H9 (cell line): ENCODE measurements at regions not wholly inside any gene's neighbourhood (a gene's known extent, or its start where the extent isn't known, plus 50 kb on each side); places are given as distances from the start of the nearest gene placed in this dataset.

Experiments
- DNase-seq: peaks from one replicate; pipeline ENCODE4 v3.0.0-alpha.2; 2017
- H2AFZ ChIP-seq: one replicate; pipeline ENCODE4 v1.6.1; 2013; ENCODE audit warnings: mild to moderate bottlenecking, low read length, control low read depth, moderate library complexity
- H2AK5ac ChIP-seq: 2 replicates; pipeline ENCODE4 v1.6.1; 2013; ENCODE audit warnings: low read length, control low read depth, mixed read lengths; ENCODE audit not compliant: insufficient read length
- H2BK120ac ChIP-seq: one replicate; pipeline ENCODE4 v1.6.1; 2013; ENCODE audit warnings: low read depth, mild to moderate bottlenecking, low read length, control low read depth, inconsistent platforms; ENCODE audit not compliant: poor library complexity, severe bottlenecking
- H2BK12ac ChIP-seq: 2 replicates; pipeline ENCODE4 v1.6.1; 2013; ENCODE audit warnings: low read length, control low read depth, mixed read lengths, low read depth; ENCODE audit not compliant: insufficient read length
- H2BK15ac ChIP-seq: 2 replicates; pipeline ENCODE4 v1.6.1; 2013; ENCODE audit warnings: low read depth, low read length, control low read depth
- H2BK20ac ChIP-seq: one replicate; pipeline ENCODE4 v1.6.1; 2013; ENCODE audit warnings: low read depth, mild to moderate bottlenecking, low read length, control low read depth, inconsistent platforms; ENCODE audit not compliant: poor library complexity, severe bottlenecking
- H2BK5ac ChIP-seq: 2 replicates; pipeline ENCODE4 v1.6.1; 2013; ENCODE audit warnings: low read length, control low read depth, mixed read lengths; ENCODE audit not compliant: insufficient read length
- H3K14ac ChIP-seq: 2 replicates; pipeline ENCODE4 v1.6.1; 2013; ENCODE audit warnings: low read length, control low read depth; ENCODE audit not compliant: insufficient read depth
- H3K18ac ChIP-seq: 2 replicates; pipeline ENCODE4 v1.6.1; 2013; ENCODE audit warnings: low read depth, mild to moderate bottlenecking, mixed read lengths, low read length, control low read depth; ENCODE audit not compliant: insufficient read length
- H3K23ac ChIP-seq: 2 replicates; pipeline ENCODE4 v1.6.1; 2013; ENCODE audit warnings: low read length, control low read depth, mixed read lengths, low read depth; ENCODE audit not compliant: insufficient read length
- H3K23me2 ChIP-seq: 2 replicates; pipeline ENCODE4 v1.6.1; 2013; ENCODE audit warnings: low read depth, mild to moderate bottlenecking, mixed read lengths, low read length, control low read depth; ENCODE audit not compliant: insufficient read length, poor library complexity, severe bottlenecking
- H3K27ac ChIP-seq: 2 replicates; pipeline ENCODE4 v1.5.1; 2013; ENCODE audit warnings: low read length, control low read depth, mixed read lengths, low read depth; ENCODE audit not compliant: insufficient read length
- H3K27me3 ChIP-seq: 2 replicates; pipeline ENCODE4 v1.6.1; 2013; ENCODE audit warnings: low read length, control low read depth, inconsistent platforms; ENCODE audit not compliant: insufficient read depth
- H3K4ac ChIP-seq: 2 replicates; pipeline ENCODE4 v1.6.1; 2013; ENCODE audit warnings: low read depth, mild to moderate bottlenecking, control low read depth, inconsistent platforms, low read length, moderate library complexity
- H3K4me1 ChIP-seq: 2 replicates; pipeline ENCODE4 v1.6.1; 2013; ENCODE audit warnings: low read length, control low read depth, inconsistent platforms; ENCODE audit not compliant: insufficient read depth
- H3K4me2 ChIP-seq: 2 replicates; pipeline ENCODE4 v1.6.1; 2013; ENCODE audit warnings: low read length, control low read depth, mixed read lengths; ENCODE audit not compliant: insufficient read length, insufficient read depth
- H3K56ac ChIP-seq: 2 replicates; pipeline ENCODE4 v1.6.1; 2013; ENCODE audit warnings: low read depth, mild to moderate bottlenecking, mixed read lengths, low read length, control low read depth; ENCODE audit not compliant: insufficient read length
- H3K79me1 ChIP-seq: 2 replicates; pipeline ENCODE4 v1.6.1; 2013; ENCODE audit warnings: low read depth, mild to moderate bottlenecking, moderate library complexity, low read length, control low read depth, inconsistent platforms; ENCODE audit not compliant: insufficient read depth, poor library complexity, severe bottlenecking
- H3K79me2 ChIP-seq: 2 replicates; pipeline ENCODE4 v1.6.1; 2013; ENCODE audit warnings: low read length, control low read depth, inconsistent platforms; ENCODE audit not compliant: insufficient read depth
- H3K9ac ChIP-seq: 2 replicates; pipeline ENCODE4 v1.6.1; 2013; ENCODE audit warnings: low read length, control low read depth, mixed read lengths; ENCODE audit not compliant: insufficient read length; ENCODE audit errors: extremely low read depth
- H3K9me3 ChIP-seq: one replicate; pipeline ENCODE4 v1.6.1; 2013; ENCODE audit warnings: low read depth, low read length, inconsistent platforms; ENCODE audit not compliant: control insufficient read depth
- H3T11ph ChIP-seq: one replicate; pipeline ENCODE4 v1.6.1; 2013; ENCODE audit warnings: mild to moderate bottlenecking, low read length, control low read depth, inconsistent platforms
- H4K20me1 ChIP-seq: one replicate; pipeline ENCODE4 v1.6.1; 2013; ENCODE audit not compliant: control insufficient read depth, insufficient read length, insufficient read depth
- H4K5ac ChIP-seq: 2 replicates; pipeline ENCODE4 v1.6.1; 2013; ENCODE audit warnings: low read depth, mild to moderate bottlenecking, mixed read lengths, low read length, control low read depth; ENCODE audit not compliant: insufficient read length
- H4K8ac ChIP-seq: replicated peaks from 2 replicates; pipeline ENCODE4 v1.6.1; 2013; ENCODE audit warnings: low read length, control low read depth, mixed read lengths, low read depth; ENCODE audit not compliant: insufficient read length
- H4K91ac ChIP-seq: 2 replicates; pipeline ENCODE4 v1.6.1; 2013; ENCODE audit warnings: low read depth, mild to moderate bottlenecking, moderate library complexity, mixed read lengths, low read length, control low read depth; ENCODE audit not compliant: insufficient read length
- H3K27ac Mint-ChIP-seq, 3 experiments: 2 replicates in 2 of 3; 3 replicates in 1 of 3; pipeline ENCODE4 v1.8.0; 2020 to 2021; ENCODE audit warnings: mixed read lengths in 3 of 3, mild to moderate bottlenecking in 1 of 3, moderate library complexity in 1 of 3
- H3K27me3 Mint-ChIP-seq: 2 replicates; pipeline ENCODE4 v1.8.0; 2021; ENCODE audit warnings: low read depth, mild to moderate bottlenecking, moderate library complexity, mixed read lengths
- H3K36me3 Mint-ChIP-seq, 3 experiments: 2 replicates in 2 of 3; 3 replicates in 1 of 3; pipeline ENCODE4 v1.8.0; 2020 to 2021; ENCODE audit warnings: low read depth in 3 of 3, mixed read lengths in 3 of 3; ENCODE audit not compliant: insufficient read depth in 1 of 3
- H3K4me1 Mint-ChIP-seq, 2 experiments: 2 replicates each; pipeline ENCODE4 v1.8.0; 2020; ENCODE audit warnings: mixed read lengths in 2 of 2
- H3K4me3 Mint-ChIP-seq, 2 experiments: 2 replicates in 1 of 2; 3 replicates in 1 of 2; pipeline ENCODE4 v1.8.0; 2020 to 2021; ENCODE audit warnings: mild to moderate bottlenecking in 2 of 2, mixed read lengths in 2 of 2, moderate library complexity in 1 of 2
- H3K9me3 Mint-ChIP-seq, 2 experiments: 2 replicates in 1 of 2; 3 replicates in 1 of 2; pipeline ENCODE4 v1.8.0; 2020; ENCODE audit warnings: mild to moderate bottlenecking in 2 of 2, mixed read lengths in 2 of 2, moderate library complexity in 1 of 2
- CTCF ChIP-seq: fragments of 200-600 bp; sonication (generic); conservative IDR thresholded peaks from 3 replicates; pipeline ENCODE4 v1.8.0; 2021; ENCODE audit warnings: antibody characterized with exemption, mild to moderate bottlenecking
- WGBS: extraction: QIAGEN DNeasy Blood & Tissue Kit; methylation state at CpG from one replicate; pipeline ENCODE4 v1.1.7; 2013; ENCODE audit warnings: missing lambda C conversion rate, low lambda C conversion rate, mixed read lengths; ENCODE audit not compliant: insufficient read length; ENCODE audit errors: extremely low coverage; 5-methylcytosine and 5-hydroxymethylcytosine counted together

GRCh38 chr11:116618461-116618860 is 154.3 kb downstream of the BUD13 start:
- H2AK5ac ChIP-seq = no peak overlapping the region
- no peak overlapping the region for H2BK20ac ChIP-seq
- no peak overlapping the region for H2BK5ac ChIP-seq
- no peak overlapping the region for H3K56ac ChIP-seq
- no CpG with 5 or more reads among the region's 1 CpG for WGBS
- no peak overlapping the region for H3K27ac Mint-ChIP-seq
- H4K20me1 ChIP-seq = no peaks in the 10 kb centered on the region
- no peaks in the 10 kb centered on the region for H3K4me1 ChIP-seq
- no peak overlapping the region for H2BK15ac ChIP-seq
- no peak overlapping the region for H3K4me2 ChIP-seq
- no peak overlapping the region for H3K4me3 Mint-ChIP-seq
- no peak for DNase-seq
- H3K27ac ChIP-seq = no peak overlapping the region
- no peak for TF ChIP-seq CTCF
- H3K27me3 Mint-ChIP-seq = peaks cover 34% of the 10 kb centered on the region
- no peaks in the 10 kb centered on the region for H3K4me1 Mint-ChIP-seq
- no peak overlapping the region for H4K8ac ChIP-seq
- H4K5ac ChIP-seq = no peak overlapping the region
- H2BK120ac ChIP-seq = no peak overlapping the region
- H3K79me2 ChIP-seq = no peaks in the 10 kb centered on the region
- H3K36me3 Mint-ChIP-seq = no peaks in the 10 kb centered on the region
- H3K9ac ChIP-seq = no peak overlapping the region
- H4K91ac ChIP-seq = no peak overlapping the region
- H3K23me2 ChIP-seq = no peaks in the 10 kb centered on the region
- no peak overlapping the region for H3K23ac ChIP-seq
- H3T11ph ChIP-seq = no peak overlapping the region
- H3K9me3 ChIP-seq = no peaks in the 10 kb centered on the region
- no peak overlapping the region for H3K18ac ChIP-seq
- H3K9me3 Mint-ChIP-seq = no peaks in the 10 kb centered on the region
- no peak overlapping the region for H2BK12ac ChIP-seq
- H3K14ac ChIP-seq = no peak overlapping the region
- H3K27me3 ChIP-seq = no peaks in the 10 kb centered on the region
- no peak overlapping the region for H2AFZ ChIP-seq
- no peaks in the 10 kb centered on the region for H3K79me1 ChIP-seq
- H3K4ac ChIP-seq = no peak overlapping the region
